ENCODE measurements at regions not wholly inside any gene's neighbourhood (a gene's known extent, or its start where the extent isn't known, plus 50 kb on each side); places are given as distances from the start of the nearest gene placed in this dataset.

DNA sequence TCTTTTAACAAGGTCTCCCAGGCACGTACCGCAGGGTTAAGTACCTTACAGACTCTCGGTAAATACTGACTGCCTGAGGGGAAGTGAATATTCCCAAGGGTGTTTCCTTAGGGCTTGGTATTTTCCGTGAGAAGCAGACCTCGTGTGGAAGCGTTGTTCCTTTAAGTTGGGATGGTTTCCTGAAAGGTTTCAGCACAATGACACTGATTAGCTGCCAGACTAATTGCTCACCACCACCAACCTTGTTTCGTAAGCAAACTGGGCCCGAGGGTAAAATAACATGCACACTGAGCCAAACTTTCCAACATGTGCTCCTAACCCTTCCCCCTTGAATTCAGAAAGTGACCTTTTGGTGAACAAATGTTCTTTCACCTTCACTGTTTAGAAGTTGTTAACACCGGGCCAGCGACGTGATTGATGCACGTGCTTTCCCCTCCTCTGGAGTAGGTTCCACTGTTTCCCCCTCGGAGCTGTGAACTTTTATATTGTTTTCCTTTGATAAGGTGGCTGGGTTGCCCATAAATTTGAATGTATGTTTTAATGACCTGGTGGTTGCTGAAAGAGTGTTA, 128.1 kb upstream of the RPS23 start:
- no peak overlapping the region for H3K4me3 ChIP-seq (ENCODE audit: low read length in 2 of 2)
- no peaks in the 10 kb centered on the region for H3K27me3 ChIP-seq (ENCODE audit: control insufficient read depth in 2 of 2, insufficient read depth in 2 of 2, low read length in 2 of 2)
- no peaks in the 10 kb centered on the region for H3K36me3 ChIP-seq (ENCODE audit: control insufficient read depth in 2 of 2, insufficient read depth in 2 of 2, low read length in 2 of 2)
- H3K27ac ChIP-seq (ENCODE audit: low read depth in 2 of 2, low read length in 2 of 2) = no peak overlapping the region
- H3K9ac ChIP-seq (ENCODE audit: low read depth in 1 of 2, low read length in 2 of 2) = no peak overlapping the region
- no peaks in the 10 kb centered on the region for H3K4me1 ChIP-seq (ENCODE audit: control insufficient read depth in 2 of 2, insufficient read depth in 2 of 2, low read length in 2 of 2)
- H3K9me3 ChIP-seq (ENCODE audit: control insufficient read depth in 2 of 2, low read length in 2 of 2) = peaks cover 3 to 6% of the 10 kb centered on the region in 2 donors

- Histone ChIP-seq H3K36me3 (ENCODE audit: control insufficient read depth in 2 of 2, insufficient read depth in 2 of 2, low read length in 2 of 2) (no peaks in the 10 kb centered on the region), H3K27me3 (ENCODE audit: control insufficient read depth in 2 of 2, insufficient read depth in 2 of 2, low read length in 2 of 2) (no peaks in the 10 kb centered on the region), H3K27ac (ENCODE audit: low read depth in 2 of 2, low read length in 2 of 2) (no peak overlapping the region), H3K9me3 (ENCODE audit: control insufficient read depth in 2 of 2, low read length in 2 of 2) (peaks cover 3 to 6% of the 10 kb centered on the region in 2 donors), H3K4me1 (ENCODE audit: control insufficient read depth in 2 of 2, insufficient read depth in 2 of 2, low read length in 2 of 2) (no peaks in the 10 kb centered on the region), H3K4me3 (ENCODE audit: low read length in 2 of 2) (no peak overlapping the region), H3K9ac (ENCODE audit: low read depth in 1 of 2, low read length in 2 of 2) (no peak overlapping the region)
Measured at GRCh38 chr5:82405618-82406204, 127.6 kb upstream of the RPS23 start.

DNA sequence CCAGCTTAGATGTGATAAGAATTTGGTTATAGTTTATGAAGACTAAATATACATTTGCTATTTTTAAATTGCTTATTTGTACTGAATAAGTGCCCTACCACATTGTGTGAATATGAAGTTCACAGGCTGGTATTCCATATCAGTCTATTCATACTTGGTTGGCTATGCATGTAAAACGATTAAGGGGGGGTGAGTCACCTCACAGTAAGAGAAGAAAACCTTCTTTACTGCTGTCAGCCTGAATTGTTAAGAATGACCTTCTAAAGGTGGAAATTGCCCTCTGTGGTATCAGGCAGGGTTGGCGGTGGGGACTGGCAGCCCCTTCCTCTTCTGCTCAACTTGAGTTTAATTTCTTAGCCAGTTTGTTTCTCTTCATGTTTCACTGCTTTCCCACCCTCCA, 127.0 kb upstream of the RPS23 start:
- Histone ChIP-seq H3K9me3 (ENCODE audit: control insufficient read depth in 2 of 2, low read length in 2 of 2) (peaks cover 3 to 6% of the 10 kb centered on the region in 2 donors), H3K27me3 (ENCODE audit: control insufficient read depth in 2 of 2, insufficient read depth in 2 of 2, low read length in 2 of 2) (no peaks in the 10 kb centered on the region), H3K9ac (ENCODE audit: low read depth in 1 of 2, low read length in 2 of 2) (no peak overlapping the region), H3K27ac (ENCODE audit: low read depth in 2 of 2, low read length in 2 of 2) (no peak overlapping the region), H3K4me3 (ENCODE audit: low read length in 2 of 2) (no peak overlapping the region), H3K4me1 (ENCODE audit: control insufficient read depth in 2 of 2, insufficient read depth in 2 of 2, low read length in 2 of 2) (no peaks in the 10 kb centered on the region), H3K36me3 (ENCODE audit: control insufficient read depth in 2 of 2, insufficient read depth in 2 of 2, low read length in 2 of 2) (no peaks in the 10 kb centered on the region)

DNA sequence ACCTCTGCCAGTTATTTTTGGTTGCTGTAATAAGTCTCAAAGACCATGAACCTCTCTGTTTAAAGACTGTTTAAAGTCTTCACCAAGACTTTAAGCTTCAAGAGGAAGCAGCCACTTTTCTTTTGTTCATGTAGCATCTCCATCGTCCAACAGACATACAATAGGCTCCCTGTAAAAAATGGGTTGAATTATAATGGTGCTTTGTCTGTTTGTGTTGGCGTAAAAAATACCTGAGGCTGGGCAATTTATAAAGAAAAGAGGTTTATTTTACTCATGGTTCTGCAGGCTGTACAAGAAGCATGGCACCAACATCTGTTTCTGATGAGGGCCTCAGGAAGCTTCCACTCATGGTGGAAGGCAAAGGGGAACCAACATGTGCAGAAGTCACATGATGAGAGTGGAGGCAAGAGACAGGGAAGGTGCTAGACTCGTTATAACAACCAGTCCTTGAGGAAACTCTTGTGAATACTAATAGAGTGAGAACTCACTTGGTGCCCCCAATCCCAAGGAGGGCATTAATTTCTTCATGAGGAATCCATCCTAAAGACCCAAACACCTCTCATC, 126.3 kb upstream of the RPS23 start:
- no peaks in the 10 kb centered on the region for H3K4me1 ChIP-seq (ENCODE audit: control insufficient read depth in 2 of 2, insufficient read depth in 2 of 2, low read length in 2 of 2)
- H3K9ac ChIP-seq (ENCODE audit: low read depth in 1 of 2, low read length in 2 of 2) = no peak overlapping the region
- no peak overlapping the region for H3K4me3 ChIP-seq (ENCODE audit: low read length in 2 of 2)
- no peak overlapping the region for H3K27ac ChIP-seq (ENCODE audit: low read depth in 2 of 2, low read length in 2 of 2)
- no peaks in the 10 kb centered on the region for H3K27me3 ChIP-seq (ENCODE audit: control insufficient read depth in 2 of 2, insufficient read depth in 2 of 2, low read length in 2 of 2)
- H3K9me3 ChIP-seq (ENCODE audit: control insufficient read depth in 2 of 2, low read length in 2 of 2) = peaks cover 3 to 6% of the 10 kb centered on the region in 2 donors
- no peaks in the 10 kb centered on the region for H3K36me3 ChIP-seq (ENCODE audit: control insufficient read depth in 2 of 2, insufficient read depth in 2 of 2, low read length in 2 of 2)

DNA sequence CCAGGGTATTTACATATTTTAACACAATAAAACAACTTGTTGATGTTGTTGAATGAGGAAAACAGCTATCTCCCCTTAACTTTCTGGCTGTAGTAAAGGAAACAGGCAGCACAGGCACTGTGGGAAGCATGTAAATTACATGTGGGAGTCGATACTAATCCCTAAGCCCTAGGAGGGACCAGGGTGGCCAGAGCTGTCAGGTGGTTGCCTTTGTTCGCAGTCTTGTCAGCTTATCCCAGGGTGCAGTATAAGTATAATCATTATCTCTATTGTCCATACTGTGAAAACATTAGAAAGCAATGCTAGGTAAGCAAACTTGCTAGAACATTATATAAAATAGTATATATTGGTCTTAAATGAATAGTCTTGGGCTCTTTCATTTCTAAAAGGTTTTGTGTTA, 125.6 kb upstream of the RPS23 start:
- Histone ChIP-seq H3K4me3 (ENCODE audit: low read length in 2 of 2) (no peak overlapping the region), H3K27me3 (ENCODE audit: control insufficient read depth in 2 of 2, insufficient read depth in 2 of 2, low read length in 2 of 2) (no peaks in the 10 kb centered on the region), H3K9ac (ENCODE audit: low read depth in 1 of 2, low read length in 2 of 2) (no peak overlapping the region), H3K9me3 (ENCODE audit: control insufficient read depth in 2 of 2, low read length in 2 of 2) (peaks cover 3 to 6% of the 10 kb centered on the region in 2 donors), H3K4me1 (ENCODE audit: control insufficient read depth in 2 of 2, insufficient read depth in 2 of 2, low read length in 2 of 2) (no peaks in the 10 kb centered on the region), H3K27ac (ENCODE audit: low read depth in 2 of 2, low read length in 2 of 2) (no peak overlapping the region), H3K36me3 (ENCODE audit: control insufficient read depth in 2 of 2, insufficient read depth in 2 of 2, low read length in 2 of 2) (no peaks in the 10 kb centered on the region)

GRCh38 chr5:82403026-82403425, 124.9 kb upstream of the RPS23 start:
- Histone ChIP-seq H3K9ac (ENCODE audit: low read depth in 1 of 2, low read length in 2 of 2) (no peak overlapping the region), H3K27ac (ENCODE audit: low read depth in 2 of 2, low read length in 2 of 2) (no peak overlapping the region), H3K9me3 (ENCODE audit: control insufficient read depth in 2 of 2, low read length in 2 of 2) (peaks cover 3 to 6% of the 10 kb centered on the region in 2 donors), H3K4me1 (ENCODE audit: control insufficient read depth in 2 of 2, insufficient read depth in 2 of 2, low read length in 2 of 2) (no peaks in the 10 kb centered on the region), H3K27me3 (ENCODE audit: control insufficient read depth in 2 of 2, insufficient read depth in 2 of 2, low read length in 2 of 2) (no peaks in the 10 kb centered on the region), H3K36me3 (ENCODE audit: control insufficient read depth in 2 of 2, insufficient read depth in 2 of 2, low read length in 2 of 2) (no peaks in the 10 kb centered on the region), H3K4me3 (ENCODE audit: low read length in 2 of 2) (no peak overlapping the region)

DNA sequence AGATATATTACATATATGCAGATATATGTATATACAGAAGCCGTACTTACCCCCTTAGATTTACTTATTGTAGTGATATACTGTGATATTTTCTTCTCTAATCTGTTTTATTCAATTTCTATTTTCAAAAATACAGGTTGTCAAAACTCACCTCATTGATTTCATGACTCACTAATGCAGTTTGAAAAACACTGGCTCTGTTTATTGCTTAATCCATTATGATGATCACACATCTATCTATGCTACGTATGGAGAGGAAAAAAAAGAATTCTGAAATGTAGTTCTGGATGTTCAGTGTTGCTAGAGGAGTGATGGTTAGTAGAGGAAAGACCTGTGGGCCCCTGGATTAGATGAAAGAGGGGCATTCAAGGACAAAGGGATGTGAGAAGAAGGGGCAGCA, 121.0 kb upstream of the RPS23 start:
- Histone ChIP-seq H3K9ac (ENCODE audit: low read depth in 1 of 2, low read length in 2 of 2) (no peak overlapping the region), H3K4me1 (ENCODE audit: control insufficient read depth in 2 of 2, insufficient read depth in 2 of 2, low read length in 2 of 2) (no peaks in the 10 kb centered on the region), H3K36me3 (ENCODE audit: control insufficient read depth in 2 of 2, insufficient read depth in 2 of 2, low read length in 2 of 2) (no peaks in the 10 kb centered on the region), H3K27me3 (ENCODE audit: control insufficient read depth in 2 of 2, insufficient read depth in 2 of 2, low read length in 2 of 2) (no peaks in the 10 kb centered on the region), H3K27ac (ENCODE audit: low read depth in 2 of 2, low read length in 2 of 2) (no peak overlapping the region), H3K9me3 (ENCODE audit: control insufficient read depth in 2 of 2, low read length in 2 of 2) (peaks cover 0 to under 1% of the 10 kb centered on the region in 2 donors), H3K4me3 (ENCODE audit: low read length in 2 of 2) (no peak overlapping the region)

GRCh38 chr5:82397741-82398320, 119.7 kb upstream of the RPS23 start:
- H3K27me3 ChIP-seq (ENCODE audit: control insufficient read depth in 2 of 2, insufficient read depth in 2 of 2, low read length in 2 of 2) = no peaks in the 10 kb centered on the region
- H3K9ac ChIP-seq (ENCODE audit: low read depth in 1 of 2, low read length in 2 of 2) = no peak overlapping the region

DNA sequence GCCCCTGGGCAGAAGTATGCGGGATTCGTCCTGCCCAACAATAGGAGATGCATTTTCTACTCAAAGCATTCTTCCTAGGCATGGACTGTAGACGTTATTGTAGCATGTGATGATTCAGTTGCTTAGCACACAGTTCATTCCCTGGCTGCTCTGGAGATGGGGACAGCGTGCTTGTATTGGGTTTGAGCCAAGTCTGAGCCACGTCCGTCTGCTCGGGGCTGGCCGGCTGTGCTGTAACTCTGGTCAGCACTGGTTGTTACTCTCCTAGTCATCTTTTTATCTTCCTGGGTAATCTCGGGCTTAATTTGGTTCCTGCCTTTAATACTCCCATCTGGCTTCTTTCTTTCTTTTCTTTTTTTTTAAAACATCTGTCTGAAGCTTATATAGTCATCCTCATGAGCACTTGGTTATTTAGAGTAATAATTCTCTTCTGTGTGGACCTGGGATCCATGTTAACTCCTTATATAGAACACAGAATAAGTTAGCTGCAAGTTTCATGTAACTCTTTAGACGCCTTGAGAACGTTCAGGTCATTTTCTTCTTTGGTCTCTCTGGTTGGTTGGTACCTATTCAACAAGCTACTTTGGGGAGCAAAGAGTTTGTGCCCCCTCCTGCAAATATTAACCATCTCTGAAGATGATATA, 118.8 kb upstream of the RPS23 start:
- no peaks in the 10 kb centered on the region for H3K9me3 ChIP-seq (ENCODE audit: control insufficient read depth in 2 of 2, low read length in 2 of 2)
- H3K36me3 ChIP-seq (ENCODE audit: control insufficient read depth in 2 of 2, insufficient read depth in 2 of 2, low read length in 2 of 2) = no peaks in the 10 kb centered on the region
- no peaks in the 10 kb centered on the region for H3K27me3 ChIP-seq (ENCODE audit: control insufficient read depth in 2 of 2, insufficient read depth in 2 of 2, low read length in 2 of 2)
- H3K4me1 ChIP-seq (ENCODE audit: control insufficient read depth in 2 of 2, insufficient read depth in 2 of 2, low read length in 2 of 2) = no peaks in the 10 kb centered on the region
- H3K9ac ChIP-seq (ENCODE audit: low read depth in 1 of 2, low read length in 2 of 2) = no peak overlapping the region
- H3K4me3 ChIP-seq (ENCODE audit: low read length in 2 of 2) = no peak overlapping the region
- H3K27ac ChIP-seq (ENCODE audit: low read depth in 2 of 2, low read length in 2 of 2) = no peak overlapping the region

More at GRCh38 chr5:82397741-82398320, 119.7 kb upstream of the RPS23 start:
- H3K4me1 ChIP-seq (ENCODE audit: control insufficient read depth in 2 of 2, insufficient read depth in 2 of 2, low read length in 2 of 2) = no peaks in the 10 kb centered on the region
- no peak overlapping the region for H3K27ac ChIP-seq (ENCODE audit: low read depth in 2 of 2, low read length in 2 of 2)
- no peaks in the 10 kb centered on the region for H3K36me3 ChIP-seq (ENCODE audit: control insufficient read depth in 2 of 2, insufficient read depth in 2 of 2, low read length in 2 of 2)
- no peaks in the 10 kb centered on the region for H3K9me3 ChIP-seq (ENCODE audit: control insufficient read depth in 2 of 2, low read length in 2 of 2)
- no peak overlapping the region for H3K4me3 ChIP-seq (ENCODE audit: low read length in 2 of 2)

- Histone ChIP-seq H3K36me3 (ENCODE audit: control insufficient read depth in 2 of 2, insufficient read depth in 2 of 2, low read length in 2 of 2) (no peaks in the 10 kb centered on the region), H3K9me3 (ENCODE audit: control insufficient read depth in 2 of 2, low read length in 2 of 2) (no peaks in the 10 kb centered on the region), H3K4me1 (ENCODE audit: control insufficient read depth in 2 of 2, insufficient read depth in 2 of 2, low read length in 2 of 2) (no peaks in the 10 kb centered on the region), H3K4me3 (ENCODE audit: low read length in 2 of 2) (no peak overlapping the region), H3K27me3 (ENCODE audit: control insufficient read depth in 2 of 2, insufficient read depth in 2 of 2, low read length in 2 of 2) (no peaks in the 10 kb centered on the region), H3K27ac (ENCODE audit: low read depth in 2 of 2, low read length in 2 of 2) (no peak overlapping the region), H3K9ac (ENCODE audit: low read depth in 1 of 2, low read length in 2 of 2) (no peak overlapping the region)
Measured at GRCh38 chr5:82396396-82396795, 118.2 kb upstream of the RPS23 start.
